NT2/D1 (cell line): ENCODE measurements at regions not wholly inside any gene's neighbourhood (a gene's known extent, or its start where the extent isn't known, plus 50 kb on each side); places are given as distances from the start of the nearest gene placed in this dataset.

Experiments used
- SUZ12 ChIP-seq: IDR thresholded peaks from 2 replicates; pipeline ENCODE4 v1.6.1; 2011; ENCODE audit not compliant: insufficient read length, insufficient read depth; ENCODE audit errors: extremely low read depth
- YY1 ChIP-seq: IDR thresholded peaks from 2 replicates; pipeline ENCODE4 v1.6.1; 2011; ENCODE audit not compliant: insufficient read length, insufficient read depth

DNA sequence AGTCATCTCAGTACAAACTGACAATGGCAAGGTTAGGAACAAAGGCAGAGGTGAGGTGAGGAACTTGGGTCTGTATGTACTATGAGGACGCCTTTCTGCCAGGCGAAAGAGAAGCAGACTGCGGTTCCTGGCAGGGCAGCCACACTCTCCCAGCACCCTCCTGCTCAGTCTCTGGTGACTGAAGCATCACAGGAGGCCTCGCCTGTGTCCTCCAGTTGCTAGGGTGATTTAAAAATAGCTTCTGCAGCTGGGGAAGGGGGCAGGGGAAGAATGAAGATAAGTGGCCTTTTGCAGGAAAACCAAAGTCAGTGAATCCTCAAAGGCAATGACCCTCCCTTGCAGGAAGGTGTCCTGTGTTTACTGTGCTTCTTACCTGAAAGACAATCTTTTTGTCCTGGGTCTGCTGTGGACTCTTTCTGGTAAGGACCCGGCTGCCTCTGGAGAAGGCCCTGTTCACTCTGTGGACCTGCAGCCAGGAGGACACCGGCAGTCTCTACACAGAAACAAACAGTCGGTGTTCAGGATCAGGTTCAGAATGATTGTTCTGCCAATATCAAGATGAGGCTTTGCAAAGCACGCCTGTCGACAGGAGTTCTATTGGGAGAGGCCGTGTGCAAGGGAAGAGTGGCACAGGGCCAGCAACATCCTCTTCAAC, 65.7 kb upstream of the DGKG start:
- TF ChIP-seq SUZ12 (no peak), YY1 (no peak)
